AG09319 (cell line): ENCODE measurements at regions not wholly inside any gene's neighbourhood (a gene's known extent, or its start where the extent isn't known, plus 50 kb on each side); places are given as distances from the start of the nearest gene placed in this dataset.

Experiments
- DNase-seq: peaks from one replicate; pipeline ENCODE4 v3.0.0-alpha.2; 2010; ENCODE audit warnings: low read depth; ENCODE audit errors: extremely low read depth
- CTCF ChIP-seq: IDR thresholded peaks from 2 replicates; pipeline ENCODE4 v1.5.1; 2011; ENCODE audit warnings: low read depth, mild to moderate bottlenecking, inconsistent platforms, low read length, moderate library complexity

- no peak for DNase-seq
- TF ChIP-seq CTCF: no peak
Observed at GRCh38 chr5:106658150-106658549, 1012.6 kb downstream of the EFNA5 start.

- no peak for DNase-seq
- no peak for TF ChIP-seq CTCF
Observed at GRCh38 chr5:106656821-106657220, 1013.9 kb downstream of the EFNA5 start.

- no peak for TF ChIP-seq CTCF
- DNase-seq: no peak
Observed at GRCh38 chr5:106649031-106649430, 1021.7 kb downstream of the EFNA5 start.

- no peak for TF ChIP-seq CTCF
- no peak for DNase-seq
Observed at GRCh38 chr5:106648401-106648800, 1022.3 kb downstream of the EFNA5 start.

- TF ChIP-seq CTCF: no peak
- DNase-seq: no peak
Observed at GRCh38 chr5:106646106-106646505, 1024.6 kb downstream of the EFNA5 start.

- DNase-seq: no peak
- TF ChIP-seq CTCF: no peak
Observed at GRCh38 chr5:106640511-106640910, 1030.2 kb downstream of the EFNA5 start.

- no peak for TF ChIP-seq CTCF
Observed at GRCh38 chr5:106639488-106639887, 1031.2 kb downstream of the EFNA5 start.

More at GRCh38 chr5:106639488-106639887, 1031.2 kb downstream of the EFNA5 start:
- no peak for DNase-seq
